OCI-LY7 (cell line): ENCODE measurements at regions not wholly inside any gene's neighbourhood (a gene's known extent, or its start where the extent isn't known, plus 50 kb on each side); places are given as distances from the start of the nearest gene placed in this dataset.

ENCODE experiments used
- BruUV-seq: library from RNA; stranded (reverse); fragments of 400-500 nt; replicated peaks from 2 replicates; lab custom pipeline; 2021; lab: Mats Ljungman, UMichigan
- CTCF ChIA-PET: fragments of 300-600 bp; sonication (Branson Sonifier 250); formaldehyde crosslinking; loops from one replicate; lab custom pipeline; 2022; ENCODE audit warnings: antibody characterized with exemption; ENCODE audit not compliant: unreplicated experiment; lab: Charles Lee
- POLR2A ChIA-PET: fragments of 300-600 bp; sonication (Branson Sonifier 250); formaldehyde crosslinking; loops from one replicate; lab custom pipeline; 2022; ENCODE audit warnings: antibody characterized with exemption; lab: Charles Lee
- DNase-seq: peaks from one replicate; pipeline ENCODE4 v3.0.0-alpha.2; 2015; ENCODE audit warnings: low spot score
- H2AFZ ChIP-seq: fragments of 200-600 bp; sonication (generic), shearing (Covaris generic); 2 replicates; pipeline ENCODE4 v1.6.1; 2014; ENCODE audit warnings: mild to moderate bottlenecking, antibody characterized with exemption, low read length, moderate library complexity
- H3K27ac ChIP-seq: fragments of 200-600 bp; sonication (generic); 2 replicates; pipeline ENCODE4 v1.5.1; 2014; ENCODE audit warnings: mixed run types, low read depth, mild to moderate bottlenecking, moderate library complexity, low read length, inconsistent platforms; ENCODE audit not compliant: poor library complexity, severe bottlenecking
- H3K36me3 ChIP-seq: fragments of 200-600 bp; sonication (generic); 2 replicates; pipeline ENCODE4 v1.6.1; 2014; ENCODE audit warnings: mild to moderate bottlenecking, antibody characterized with exemption, low read length, moderate library complexity, mixed read lengths; ENCODE audit not compliant: insufficient read depth
- H3K4me1 ChIP-seq: fragments of 200-600 bp; sonication (generic); 2 replicates; pipeline ENCODE4 v1.5.1; 2014; ENCODE audit warnings: mild to moderate bottlenecking, low read length; ENCODE audit not compliant: insufficient read depth, poor library complexity, severe bottlenecking
- H3K4me2 ChIP-seq: fragments of 200-600 bp; sonication (generic); 2 replicates; pipeline ENCODE4 v1.6.1; 2014; ENCODE audit warnings: mild to moderate bottlenecking, low read length
- H3K4me3 ChIP-seq: fragments of 200-600 bp; sonication (generic); 2 replicates; pipeline ENCODE4 v1.5.1; 2014; ENCODE audit warnings: mild to moderate bottlenecking, low read depth, low read length; ENCODE audit not compliant: poor library complexity, severe bottlenecking
- H3K79me2 ChIP-seq: fragments of 200-600 bp; sonication (generic); 2 replicates; pipeline ENCODE4 v1.6.1; 2016; ENCODE audit warnings: low read depth, mild to moderate bottlenecking, low read length, moderate library complexity, mixed read lengths; ENCODE audit not compliant: insufficient read depth
- H3K9me2 ChIP-seq: fragments of 200-600 bp; sonication (generic); 2 replicates; pipeline ENCODE4 v1.6.1; 2016; ENCODE audit warnings: mild to moderate bottlenecking, low read length, mixed read lengths; ENCODE audit not compliant: insufficient read depth
- H3K9me3 ChIP-seq: fragments of 200-600 bp; sonication (generic); 2 replicates; pipeline ENCODE4 v1.6.1; 2014; ENCODE audit warnings: mild to moderate bottlenecking, mixed run types, low read length, mixed read lengths
- H4K20me1 ChIP-seq: fragments of 200-600 bp; sonication (generic); 2 replicates; pipeline ENCODE4 v1.6.1; 2014; ENCODE audit warnings: mild to moderate bottlenecking, antibody characterized with exemption, low read length, moderate library complexity, mixed read lengths; ENCODE audit not compliant: insufficient read depth
- EZH2phosphoT487 ChIP-seq: fragments of 200-600 bp; sonication (generic); IDR thresholded peaks from 2 replicates; pipeline ENCODE4 v1.6.1; 2018; ENCODE audit warnings: low read depth, borderline replicate concordance, mild to moderate bottlenecking, mixed run types, antibody characterized with exemption, low read length, moderate library complexity, mixed read lengths
- intact Hi-C: fragments of 100-400 bp; cut with micrococcal nuclease; formaldehyde crosslinking; loops from one replicate; pipeline ENCODE4 v1.10.0; 2022; ENCODE audit not compliant: unreplicated experiment
- TF ChIP-seq, protein P1 (sequence below): fragments of 200-600 bp; sonication (generic); conservative IDR thresholded peaks from 2 replicates; pipeline ENCODE4 v1.5.1; 2014; ENCODE audit warnings: mild to moderate bottlenecking, antibody characterized with exemption, low read length, moderate library complexity, mixed read lengths

DNA sequence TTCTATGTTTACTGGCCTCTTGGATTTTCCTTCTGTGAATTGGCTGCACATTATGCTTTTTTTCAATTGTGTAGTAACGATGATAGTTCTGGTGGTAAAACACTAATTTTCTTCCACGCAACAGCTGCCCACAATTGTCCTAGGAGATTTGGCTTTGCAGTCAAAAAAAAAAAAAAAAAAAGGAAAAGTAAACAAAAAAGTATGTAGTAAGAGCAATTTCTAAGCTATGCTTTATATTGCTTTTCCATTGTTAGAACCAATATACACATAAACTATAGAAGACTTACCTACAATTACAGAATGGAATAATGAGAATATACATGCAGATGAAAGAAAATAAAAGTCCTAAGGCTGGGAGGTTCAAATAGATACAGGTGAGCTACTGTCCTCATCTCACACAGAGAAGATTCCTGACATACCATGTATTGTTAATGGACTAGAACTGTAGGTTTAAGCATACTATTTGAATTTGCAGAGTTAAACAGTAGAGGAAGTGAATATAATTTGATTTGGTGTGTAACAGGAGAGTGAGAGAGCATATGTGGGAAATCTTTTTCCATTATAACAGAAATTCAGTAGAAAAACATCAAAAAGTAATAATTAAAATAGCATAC is 976.2 kb downstream of the RAB28 start:
- TF ChIP-seq, protein P1, sequence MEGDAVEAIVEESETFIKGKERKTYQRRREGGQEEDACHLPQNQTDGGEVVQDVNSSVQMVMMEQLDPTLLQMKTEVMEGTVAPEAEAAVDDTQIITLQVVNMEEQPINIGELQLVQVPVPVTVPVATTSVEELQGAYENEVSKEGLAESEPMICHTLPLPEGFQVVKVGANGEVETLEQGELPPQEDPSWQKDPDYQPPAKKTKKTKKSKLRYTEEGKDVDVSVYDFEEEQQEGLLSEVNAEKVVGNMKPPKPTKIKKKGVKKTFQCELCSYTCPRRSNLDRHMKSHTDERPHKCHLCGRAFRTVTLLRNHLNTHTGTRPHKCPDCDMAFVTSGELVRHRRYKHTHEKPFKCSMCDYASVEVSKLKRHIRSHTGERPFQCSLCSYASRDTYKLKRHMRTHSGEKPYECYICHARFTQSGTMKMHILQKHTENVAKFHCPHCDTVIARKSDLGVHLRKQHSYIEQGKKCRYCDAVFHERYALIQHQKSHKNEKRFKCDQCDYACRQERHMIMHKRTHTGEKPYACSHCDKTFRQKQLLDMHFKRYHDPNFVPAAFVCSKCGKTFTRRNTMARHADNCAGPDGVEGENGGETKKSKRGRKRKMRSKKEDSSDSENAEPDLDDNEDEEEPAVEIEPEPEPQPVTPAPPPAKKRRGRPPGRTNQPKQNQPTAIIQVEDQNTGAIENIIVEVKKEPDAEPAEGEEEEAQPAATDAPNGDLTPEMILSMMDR, result no peak
- TF ChIP-seq EZH2phosphoT487, result no peak
- intact Hi-C loops, result no loop called here
- H3K4me3 ChIP-seq, result no peak overlapping the region
- H3K9me3 ChIP-seq, result no peaks in the 10 kb centered on the region
- POLR2A ChIA-PET, result interaction anchor here (0.6 kb wide), 1 partner anchor 28 kb away, joined by 4 read pairs; no protein-coding TSS in a partner anchor
- H4K20me1 ChIP-seq, result no peaks in the 10 kb centered on the region
- DNase-seq, result no peak
- H3K4me1 ChIP-seq, result no peaks in the 10 kb centered on the region
- BruUV-seq, result no TSS peak
- H3K9me2 ChIP-seq, result no peaks in the 10 kb centered on the region
- no peak overlapping the region for H3K27ac ChIP-seq
- H3K79me2 ChIP-seq, result no peaks in the 10 kb centered on the region
- no peak overlapping the region for H2AFZ ChIP-seq
- CTCF ChIA-PET, result no interaction called here
- H3K4me2 ChIP-seq, result no peak overlapping the region
- no peaks in the 10 kb centered on the region for H3K36me3 ChIP-seq

GRCh38 chr4:12500409-12500808 is 983.7 kb downstream of the RAB28 start:
- no peak for DNase-seq
- Histone ChIP-seq H2AFZ (no peak overlapping the region), H3K4me3 (no peak overlapping the region), H3K9me3 (no peaks in the 10 kb centered on the region), H3K9me2 (no peaks in the 10 kb centered on the region), H3K36me3 (no peaks in the 10 kb centered on the region), H3K79me2 (no peaks in the 10 kb centered on the region), H3K27ac (no peak overlapping the region), H3K4me2 (no peak overlapping the region), H4K20me1 (no peaks in the 10 kb centered on the region), H3K4me1 (no peaks in the 10 kb centered on the region)
- CTCF ChIA-PET, result no interaction called here
- intact Hi-C loops, result no loop called here
- POLR2A ChIA-PET, result no interaction called here
- no TSS peak for BruUV-seq
- no peak for TF ChIP-seq EZH2phosphoT487

DNA sequence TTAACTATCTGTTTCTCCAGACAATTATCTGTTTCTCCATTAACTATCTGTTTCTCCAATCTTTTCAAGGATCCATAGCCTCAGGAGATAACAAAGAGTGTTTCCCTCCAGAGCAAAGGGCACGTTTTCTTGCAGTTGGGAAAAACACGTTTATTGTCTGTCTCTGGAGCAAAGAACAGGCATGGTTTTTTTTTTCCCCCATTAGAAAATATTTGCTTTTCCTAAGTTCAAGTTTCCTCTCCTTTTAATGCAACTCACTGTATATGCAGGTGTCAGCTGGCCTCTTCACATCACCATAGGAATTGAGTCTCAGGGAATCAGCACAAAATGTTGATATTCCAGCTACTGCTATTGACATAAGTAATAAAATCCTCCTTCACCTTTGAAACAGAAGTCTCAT is 984.4 kb downstream of the RAB28 start:
- intact Hi-C loops, result no loop called here
- DNase-seq, result no peak
- no TSS peak for BruUV-seq
- H3K36me3 ChIP-seq, result no peaks in the 10 kb centered on the region
- no peaks in the 10 kb centered on the region for H3K9me3 ChIP-seq
- no peak overlapping the region for H3K27ac ChIP-seq
- POLR2A ChIA-PET, result no interaction called here
- H3K4me3 ChIP-seq, result no peak overlapping the region
- no peaks in the 10 kb centered on the region for H3K79me2 ChIP-seq
- CTCF ChIA-PET, result no interaction called here
- H2AFZ ChIP-seq, result no peak overlapping the region
- TF ChIP-seq EZH2phosphoT487, result no peak
- TF ChIP-seq, protein P1, result no peak
- no peaks in the 10 kb centered on the region for H3K4me1 ChIP-seq
- no peaks in the 10 kb centered on the region for H4K20me1 ChIP-seq
- H3K9me2 ChIP-seq, result no peaks in the 10 kb centered on the region
- no peak overlapping the region for H3K4me2 ChIP-seq
